ENCODE measurements at regions not wholly inside any gene's neighbourhood (a gene's known extent, or its start where the extent isn't known, plus 50 kb on each side); places are given as distances from the start of the nearest gene placed in this dataset.
"Not testable (repeated sequence)": the region's sequence is repeated elsewhere in the genome, so short reads cannot be mapped to it uniquely, and the experiment has no call there.

GRCh38 chr16:16877061-16877460, 498.1 kb downstream of the NPIPA7 start:
- no peak for DNase-seq (ENCODE audit: low read depth, low spot score)

- no peak for DNase-seq (ENCODE audit: low read depth, low spot score)
Measured at GRCh38 chr16:16879567-16880251, 500.8 kb downstream of the NPIPA7 start.

GRCh38 chr16:16881814-16882213, 502.9 kb downstream of the NPIPA7 start:
- DNase-seq (ENCODE audit: low read depth, low spot score) = no peak

GRCh38 chr16:16882766-16883165, 503.8 kb downstream of the NPIPA7 start:
- DNase-seq (ENCODE audit: low read depth, low spot score) = no peak

- no peak for DNase-seq (ENCODE audit: low read depth, low spot score)
Measured at GRCh38 chr16:16884451-16884850, 505.5 kb downstream of the NPIPA7 start.

- no peak for DNase-seq (ENCODE audit: low read depth, low spot score)
Measured at GRCh38 chr16:16887193-16887592, 508.3 kb downstream of the NPIPA7 start.

- DNase-seq (ENCODE audit: low read depth, low spot score) = no peak
Measured at GRCh38 chr16:16890964-16891363, 512.0 kb downstream of the NPIPA7 start.

GRCh38 chr16:16904601-16905000, 525.7 kb downstream of the NPIPA7 start:
- DNase-seq (ENCODE audit: low read depth, low spot score) = no peak

- DNase-seq (ENCODE audit: low read depth, low spot score) = no peak
Measured at GRCh38 chr16:16905850-16906249, 526.9 kb downstream of the NPIPA7 start.

GRCh38 chr16:16907089-16907488, 528.1 kb downstream of the NPIPA7 start:
- DNase-seq (ENCODE audit: low read depth, low spot score) = no peak

GRCh38 chr16:16908077-16908476, 529.1 kb downstream of the NPIPA7 start:
- DNase-seq (ENCODE audit: low read depth, low spot score) = no peak

- DNase-seq (ENCODE audit: low read depth, low spot score) = no peak
Measured at GRCh38 chr16:16909126-16909525, 530.2 kb downstream of the NPIPA7 start.

- DNase-seq (ENCODE audit: low read depth, low spot score) = no peak
Measured at GRCh38 chr16:16910666-16911065, 531.7 kb downstream of the NPIPA7 start.

GRCh38 chr16:16915771-16916170, 536.8 kb downstream of the NPIPA7 start:
- no peak for DNase-seq (ENCODE audit: low read depth, low spot score)

- no peak for DNase-seq (ENCODE audit: low read depth, low spot score)
Measured at GRCh38 chr16:16917191-16917785, 538.3 kb downstream of the NPIPA7 start.

GRCh38 chr16:16923479-16923878, 544.5 kb downstream of the NPIPA7 start:
- no peak for DNase-seq (ENCODE audit: low read depth, low spot score)

GRCh38 chr16:16924613-16925012, 545.7 kb downstream of the NPIPA7 start:
- no peak for DNase-seq (ENCODE audit: low read depth, low spot score)

- no peak for DNase-seq (ENCODE audit: low read depth, low spot score)
Measured at GRCh38 chr16:16925432-16925831, 545.3 kb downstream of the XYLT1 start.

GRCh38 chr16:16928532-16929109, 542.1 kb downstream of the XYLT1 start:
- DNase-seq (ENCODE audit: low read depth, low spot score) = no peak

- no peak for DNase-seq (ENCODE audit: low read depth, low spot score)
Measured at GRCh38 chr16:16930309-16931000, 540.3 kb downstream of the XYLT1 start.

- DNase-seq (ENCODE audit: low read depth, low spot score) = no peak
Measured at GRCh38 chr16:16933861-16934260, 536.9 kb downstream of the XYLT1 start.

GRCh38 chr16:16934660-16935059, 536.1 kb downstream of the XYLT1 start:
- no peak for DNase-seq (ENCODE audit: low read depth, low spot score)

GRCh38 chr16:16935909-16936308, 534.9 kb downstream of the XYLT1 start:
- DNase-seq (ENCODE audit: low read depth, low spot score) = not testable (repeated sequence)
